ENCODE measurements at regions not wholly inside any gene's neighbourhood (a gene's known extent, or its start where the extent isn't known, plus 50 kb on each side); places are given as distances from the start of the nearest gene placed in this dataset.
"Not testable (repeated sequence)": the region's sequence is repeated elsewhere in the genome, so short reads cannot be mapped to it uniquely, and the experiment has no call there.

- H3K4me1 ChIP-seq = peaks cover 0 to 18% of the 10 kb centered on the region in 2 donors
- DNase-seq (ENCODE audit: low spot score) = no peak
- H3K36me3 ChIP-seq = no peaks in the 10 kb centered on the region
- no peak overlapping the region for H3K4me3 ChIP-seq
- no peak for TF ChIP-seq CTCF (IDR thresholded peaks at IDR 0.05)
- H3K27ac ChIP-seq = no peak overlapping the region
- H3K27me3 ChIP-seq = no peaks in the 10 kb centered on the region
- H3K9me3 ChIP-seq = no peaks in the 10 kb centered on the region
Measured at GRCh38 chr3:98695796-98696195, 67.3 kb upstream of the ST3GAL6 start.

- not testable (repeated sequence) for DNase-seq (ENCODE audit: low spot score); H3K27me3 ChIP-seq; H3K4me3 ChIP-seq; H3K27ac ChIP-seq; H3K36me3 ChIP-seq; H3K9me3 ChIP-seq
- peaks cover 0 to 18% of the 10 kb centered on the region in 2 donors for H3K4me1 ChIP-seq
Measured at GRCh38 chr3:98696296-98696695, 66.8 kb upstream of the ST3GAL6 start.

- TF ChIP-seq CTCF (IDR thresholded peaks at IDR 0.05) = no peak
- Histone ChIP-seq H3K27me3 (no peaks in the 10 kb centered on the region), H3K9me3 (no peaks in the 10 kb centered on the region), H3K27ac (no peak overlapping the region), H3K4me1 (peaks cover 0 to 13% of the 10 kb centered on the region in 2 donors), H3K36me3 (no peaks in the 10 kb centered on the region), H3K4me3 (no peak overlapping the region)
- no peak for DNase-seq (ENCODE audit: low spot score)
Measured at GRCh38 chr3:98697225-98697624, 65.9 kb upstream of the ST3GAL6 start.

- Histone ChIP-seq H3K4me1 (no peaks in the 10 kb centered on the region), H3K4me3 (no peak overlapping the region), H3K27me3 (no peaks in the 10 kb centered on the region), H3K36me3 (no peaks in the 10 kb centered on the region), H3K9me3 (no peaks in the 10 kb centered on the region), H3K27ac (no peak overlapping the region)
- TF ChIP-seq CTCF (IDR thresholded peaks at IDR 0.05) = no peak
- DNase-seq (ENCODE audit: low spot score) = no peak
Measured at GRCh38 chr3:98699132-98699531, 64.0 kb upstream of the ST3GAL6 start.

- no peaks in the 10 kb centered on the region for H3K4me1 ChIP-seq
- no peak overlapping the region for H3K27ac ChIP-seq
- H3K9me3 ChIP-seq = no peaks in the 10 kb centered on the region
- H3K4me3 ChIP-seq = no peak overlapping the region
- H3K36me3 ChIP-seq = no peaks in the 10 kb centered on the region
- H3K27me3 ChIP-seq = no peaks in the 10 kb centered on the region
- no peak for TF ChIP-seq CTCF (IDR thresholded peaks at IDR 0.05)
- no peak for DNase-seq (ENCODE audit: low spot score)
Measured at GRCh38 chr3:98701071-98701675, 62.0 kb upstream of the ST3GAL6 start.

GRCh38 chr3:98702166-98702565 is 61.0 kb upstream of the ST3GAL6 start:
- Histone ChIP-seq H3K9me3 (no peaks in the 10 kb centered on the region), H3K27ac (no peak overlapping the region), H3K27me3 (no peaks in the 10 kb centered on the region), H3K4me3 (no peak overlapping the region), H3K36me3 (no peaks in the 10 kb centered on the region), H3K4me1 (no peaks in the 10 kb centered on the region)
- no peak for TF ChIP-seq CTCF (IDR thresholded peaks at IDR 0.05)
- DNase-seq (ENCODE audit: low spot score) = no peak

All from right atrium auricular region (tissue), 2 donors.